GM18867 (cell line): ENCODE measurements at regions not wholly inside any gene's neighbourhood (a gene's known extent, or its start where the extent isn't known, plus 50 kb on each side); places are given as distances from the start of the nearest gene placed in this dataset.
A peak's percentile ranks its signal among the peaks of the same experiment; 100 is the strongest.

Experiments used
- ATAC-seq: cut with Tn5 transposase; IDR thresholded peaks from one replicate; pipeline ENCODE4 v1.9.1; 2021; ENCODE audit warnings: mild to moderate bottlenecking, moderate library complexity; ENCODE audit not compliant: unreplicated experiment

- no peak for ATAC-seq
Observed at GRCh38 chr12:100738086-100738485, 56.5 kb upstream of the ANO4 start.

DNA sequence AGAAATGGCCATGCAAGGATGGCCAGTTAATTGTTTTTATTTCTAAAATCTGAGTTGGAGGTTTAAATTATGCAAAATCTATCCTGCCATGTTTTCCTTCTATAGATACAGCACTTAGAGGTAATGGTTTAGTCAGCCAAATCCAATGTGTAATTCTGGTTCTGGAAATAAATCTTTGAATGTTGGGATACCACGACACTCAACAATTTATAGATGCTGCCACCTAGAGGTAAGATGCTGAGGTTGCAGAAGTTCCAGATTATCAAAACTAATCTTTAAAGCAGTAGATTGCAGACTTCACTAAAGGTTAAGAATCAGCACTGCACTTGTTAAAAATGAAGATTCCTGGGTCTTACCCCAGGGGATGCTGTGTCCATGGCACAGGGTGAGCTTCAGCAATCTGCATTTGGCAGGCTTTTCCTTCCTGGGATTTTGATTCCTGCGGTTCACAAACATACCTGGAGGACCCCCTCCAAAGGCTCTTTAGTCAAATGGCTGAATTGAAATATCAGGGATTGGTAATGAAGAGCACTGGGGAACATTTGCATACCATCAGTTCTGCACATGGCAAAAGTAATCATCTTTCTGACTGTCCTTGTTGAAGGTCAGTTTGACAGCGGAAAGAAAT lies 53.4 kb upstream of the ANO4 start:
- ATAC-seq, result peak; percentile 71

GRCh38 chr12:100743060-100743459 lies 51.5 kb upstream of the ANO4 start:
- no peak for ATAC-seq
